ENCODE measurements at regions not wholly inside any gene's neighbourhood (a gene's known extent, or its start where the extent isn't known, plus 50 kb on each side); places are given as distances from the start of the nearest gene placed in this dataset.

DNA sequence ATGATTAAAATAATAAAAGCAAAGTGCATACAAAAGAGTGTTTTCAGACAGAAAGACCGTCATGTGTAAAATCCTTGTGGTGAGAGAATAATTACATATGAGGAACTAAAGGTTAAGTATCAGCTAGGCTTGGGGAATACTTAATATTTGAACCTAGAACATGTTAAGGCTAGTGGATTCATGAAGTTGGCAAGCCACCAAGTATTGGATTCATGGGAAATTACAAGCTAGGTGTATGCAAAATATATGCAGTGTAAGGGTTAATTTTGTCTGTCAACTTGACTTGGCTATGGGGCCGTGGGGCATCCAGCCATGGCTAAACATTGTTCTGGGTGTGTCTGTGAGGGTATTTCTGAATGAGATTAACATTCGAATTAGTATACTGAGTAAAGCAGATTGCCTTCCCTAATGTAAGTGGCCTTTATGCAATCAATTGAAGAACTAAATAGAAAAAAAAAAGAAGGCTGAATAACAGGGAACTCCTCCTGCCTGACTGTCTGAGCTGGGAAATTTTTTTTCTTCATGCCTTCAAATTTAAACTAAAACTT is 533.5 kb upstream of the KLF12 start (continued):
- TF ChIP-seq, protein P1, sequence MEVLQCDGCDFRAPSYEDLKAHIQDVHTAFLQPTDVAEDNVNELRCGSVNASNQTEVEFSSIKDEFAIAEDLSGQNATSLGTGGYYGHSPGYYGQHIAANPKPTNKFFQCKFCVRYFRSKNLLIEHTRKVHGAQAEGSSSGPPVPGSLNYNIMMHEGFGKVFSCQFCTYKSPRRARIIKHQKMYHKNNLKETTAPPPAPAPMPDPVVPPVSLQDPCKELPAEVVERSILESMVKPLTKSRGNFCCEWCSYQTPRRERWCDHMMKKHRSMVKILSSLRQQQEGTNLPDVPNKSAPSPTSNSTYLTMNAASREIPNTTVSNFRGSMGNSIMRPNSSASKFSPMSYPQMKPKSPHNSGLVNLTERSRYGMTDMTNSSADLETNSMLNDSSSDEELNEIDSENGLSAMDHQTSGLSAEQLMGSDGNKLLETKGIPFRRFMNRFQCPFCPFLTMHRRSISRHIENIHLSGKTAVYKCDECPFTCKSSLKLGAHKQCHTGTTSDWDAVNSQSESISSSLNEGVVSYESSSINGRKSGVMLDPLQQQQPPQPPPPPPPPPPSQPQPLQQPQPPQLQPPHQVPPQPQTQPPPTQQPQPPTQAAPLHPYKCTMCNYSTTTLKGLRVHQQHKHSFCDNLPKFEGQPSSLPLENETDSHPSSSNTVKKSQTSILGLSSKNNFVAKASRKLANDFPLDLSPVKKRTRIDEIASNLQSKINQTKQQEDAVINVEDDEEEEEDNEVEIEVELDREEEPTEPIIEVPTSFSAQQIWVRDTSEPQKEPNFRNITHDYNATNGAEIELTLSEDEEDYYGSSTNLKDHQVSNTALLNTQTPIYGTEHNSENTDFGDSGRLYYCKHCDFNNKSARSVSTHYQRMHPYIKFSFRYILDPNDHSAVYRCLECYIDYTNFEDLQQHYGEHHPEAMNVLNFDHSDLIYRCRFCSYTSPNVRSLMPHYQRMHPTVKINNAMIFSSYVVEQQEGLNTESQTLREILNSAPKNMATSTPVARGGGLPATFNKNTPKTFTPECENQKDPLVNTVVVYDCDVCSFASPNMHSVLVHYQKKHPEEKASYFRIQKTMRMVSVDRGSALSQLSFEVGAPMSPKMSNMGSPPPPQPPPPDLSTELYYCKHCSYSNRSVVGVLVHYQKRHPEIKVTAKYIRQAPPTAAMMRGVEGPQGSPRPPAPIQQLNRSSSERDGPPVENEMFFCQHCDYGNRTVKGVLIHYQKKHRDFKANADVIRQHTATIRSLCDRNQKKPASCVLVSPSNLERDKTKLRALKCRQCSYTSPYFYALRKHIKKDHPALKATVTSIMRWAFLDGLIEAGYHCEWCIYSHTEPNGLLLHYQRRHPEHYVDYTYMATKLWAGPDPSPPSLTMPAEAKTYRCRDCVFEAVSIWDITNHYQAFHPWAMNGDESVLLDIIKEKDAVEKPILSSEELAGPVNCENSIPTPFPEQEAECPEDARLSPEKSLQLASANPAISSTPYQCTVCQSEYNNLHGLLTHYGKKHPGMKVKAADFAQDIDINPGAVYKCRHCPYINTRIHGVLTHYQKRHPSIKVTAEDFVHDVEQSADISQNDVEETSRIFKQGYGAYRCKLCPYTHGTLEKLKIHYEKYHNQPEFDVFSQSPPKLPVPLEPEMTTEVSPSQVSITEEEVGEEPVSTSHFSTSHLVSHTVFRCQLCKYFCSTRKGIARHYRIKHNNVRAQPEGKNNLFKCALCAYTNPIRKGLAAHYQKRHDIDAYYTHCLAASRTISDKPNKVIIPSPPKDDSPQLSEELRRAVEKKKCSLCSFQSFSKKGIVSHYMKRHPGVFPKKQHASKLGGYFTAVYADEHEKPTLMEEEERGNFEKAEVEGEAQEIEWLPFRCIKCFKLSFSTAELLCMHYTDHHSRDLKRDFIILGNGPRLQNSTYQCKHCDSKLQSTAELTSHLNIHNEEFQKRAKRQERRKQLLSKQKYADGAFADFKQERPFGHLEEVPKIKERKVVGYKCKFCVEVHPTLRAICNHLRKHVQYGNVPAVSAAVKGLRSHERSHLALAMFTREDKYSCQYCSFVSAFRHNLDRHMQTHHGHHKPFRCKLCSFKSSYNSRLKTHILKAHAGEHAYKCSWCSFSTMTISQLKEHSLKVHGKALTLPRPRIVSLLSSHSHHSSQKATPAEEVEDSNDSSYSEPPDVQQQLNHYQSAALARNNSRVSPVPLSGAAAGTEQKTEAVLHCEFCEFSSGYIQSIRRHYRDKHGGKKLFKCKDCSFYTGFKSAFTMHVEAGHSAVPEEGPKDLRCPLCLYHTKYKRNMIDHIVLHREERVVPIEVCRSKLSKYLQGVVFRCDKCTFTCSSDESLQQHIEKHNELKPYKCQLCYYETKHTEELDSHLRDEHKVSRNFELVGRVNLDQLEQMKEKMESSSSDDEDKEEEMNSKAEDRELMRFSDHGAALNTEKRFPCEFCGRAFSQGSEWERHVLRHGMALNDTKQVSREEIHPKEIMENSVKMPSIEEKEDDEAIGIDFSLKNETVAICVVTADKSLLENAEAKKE (CRISPR knock-in tag; IDR thresholded peaks at IDR 0.05) = no peak
- TF ChIP-seq, protein P2, sequence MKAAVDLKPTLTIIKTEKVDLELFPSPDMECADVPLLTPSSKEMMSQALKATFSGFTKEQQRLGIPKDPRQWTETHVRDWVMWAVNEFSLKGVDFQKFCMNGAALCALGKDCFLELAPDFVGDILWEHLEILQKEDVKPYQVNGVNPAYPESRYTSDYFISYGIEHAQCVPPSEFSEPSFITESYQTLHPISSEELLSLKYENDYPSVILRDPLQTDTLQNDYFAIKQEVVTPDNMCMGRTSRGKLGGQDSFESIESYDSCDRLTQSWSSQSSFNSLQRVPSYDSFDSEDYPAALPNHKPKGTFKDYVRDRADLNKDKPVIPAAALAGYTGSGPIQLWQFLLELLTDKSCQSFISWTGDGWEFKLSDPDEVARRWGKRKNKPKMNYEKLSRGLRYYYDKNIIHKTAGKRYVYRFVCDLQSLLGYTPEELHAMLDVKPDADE (IDR thresholded peaks at IDR 0.05) = no peak

DNA sequence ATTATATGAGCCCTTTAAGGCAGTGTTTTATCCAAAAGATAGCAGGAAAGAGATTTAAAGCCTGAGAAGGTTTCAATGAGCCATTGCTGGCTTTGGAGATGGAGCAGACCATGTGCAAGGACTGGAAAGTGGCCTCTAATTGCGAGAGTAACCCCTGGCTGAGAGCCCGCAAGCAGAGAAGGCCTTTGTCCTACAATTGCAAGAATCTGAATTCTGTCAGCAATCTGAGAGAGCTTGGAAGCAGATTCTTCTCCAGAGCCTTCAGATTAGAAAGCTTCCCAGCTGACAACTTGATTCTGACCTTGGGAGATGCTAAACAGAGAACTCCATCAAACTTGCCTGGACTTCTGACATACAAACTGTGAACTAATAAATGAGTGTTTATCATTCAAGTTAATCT is 528.7 kb upstream of the KLF12 start:
- TF ChIP-seq, protein P3, sequence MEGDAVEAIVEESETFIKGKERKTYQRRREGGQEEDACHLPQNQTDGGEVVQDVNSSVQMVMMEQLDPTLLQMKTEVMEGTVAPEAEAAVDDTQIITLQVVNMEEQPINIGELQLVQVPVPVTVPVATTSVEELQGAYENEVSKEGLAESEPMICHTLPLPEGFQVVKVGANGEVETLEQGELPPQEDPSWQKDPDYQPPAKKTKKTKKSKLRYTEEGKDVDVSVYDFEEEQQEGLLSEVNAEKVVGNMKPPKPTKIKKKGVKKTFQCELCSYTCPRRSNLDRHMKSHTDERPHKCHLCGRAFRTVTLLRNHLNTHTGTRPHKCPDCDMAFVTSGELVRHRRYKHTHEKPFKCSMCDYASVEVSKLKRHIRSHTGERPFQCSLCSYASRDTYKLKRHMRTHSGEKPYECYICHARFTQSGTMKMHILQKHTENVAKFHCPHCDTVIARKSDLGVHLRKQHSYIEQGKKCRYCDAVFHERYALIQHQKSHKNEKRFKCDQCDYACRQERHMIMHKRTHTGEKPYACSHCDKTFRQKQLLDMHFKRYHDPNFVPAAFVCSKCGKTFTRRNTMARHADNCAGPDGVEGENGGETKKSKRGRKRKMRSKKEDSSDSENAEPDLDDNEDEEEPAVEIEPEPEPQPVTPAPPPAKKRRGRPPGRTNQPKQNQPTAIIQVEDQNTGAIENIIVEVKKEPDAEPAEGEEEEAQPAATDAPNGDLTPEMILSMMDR (conservative IDR thresholded peaks at IDR 0.05; ENCODE audit: low read depth in 2 of 2) = no peak
- TF ChIP-seq, protein P2 (IDR thresholded peaks at IDR 0.05) = no peak
- TF ChIP-seq JUNB (IDR thresholded peaks at IDR 0.05; ENCODE audit: unreplicated experiment) (no peak), EZH2 (IDR thresholded peaks at IDR 0.05; ENCODE audit: low read depth, unreplicated experiment) (no peak), STAT1 (IDR thresholded peaks at IDR 0.05; ENCODE audit: unreplicated experiment) (no peak), POLR2AphosphoS5 (IDR thresholded peaks at IDR 0.05; ENCODE audit: low read depth) (no peak), CREB1 (CRISPR knock-in tag; IDR thresholded peaks at IDR 0.05; ENCODE audit: low read depth) (no peak), ZNF114 (CRISPR knock-in tag; IDR thresholded peaks at IDR 0.05) (no peak)
- TF ChIP-seq, protein P4, sequence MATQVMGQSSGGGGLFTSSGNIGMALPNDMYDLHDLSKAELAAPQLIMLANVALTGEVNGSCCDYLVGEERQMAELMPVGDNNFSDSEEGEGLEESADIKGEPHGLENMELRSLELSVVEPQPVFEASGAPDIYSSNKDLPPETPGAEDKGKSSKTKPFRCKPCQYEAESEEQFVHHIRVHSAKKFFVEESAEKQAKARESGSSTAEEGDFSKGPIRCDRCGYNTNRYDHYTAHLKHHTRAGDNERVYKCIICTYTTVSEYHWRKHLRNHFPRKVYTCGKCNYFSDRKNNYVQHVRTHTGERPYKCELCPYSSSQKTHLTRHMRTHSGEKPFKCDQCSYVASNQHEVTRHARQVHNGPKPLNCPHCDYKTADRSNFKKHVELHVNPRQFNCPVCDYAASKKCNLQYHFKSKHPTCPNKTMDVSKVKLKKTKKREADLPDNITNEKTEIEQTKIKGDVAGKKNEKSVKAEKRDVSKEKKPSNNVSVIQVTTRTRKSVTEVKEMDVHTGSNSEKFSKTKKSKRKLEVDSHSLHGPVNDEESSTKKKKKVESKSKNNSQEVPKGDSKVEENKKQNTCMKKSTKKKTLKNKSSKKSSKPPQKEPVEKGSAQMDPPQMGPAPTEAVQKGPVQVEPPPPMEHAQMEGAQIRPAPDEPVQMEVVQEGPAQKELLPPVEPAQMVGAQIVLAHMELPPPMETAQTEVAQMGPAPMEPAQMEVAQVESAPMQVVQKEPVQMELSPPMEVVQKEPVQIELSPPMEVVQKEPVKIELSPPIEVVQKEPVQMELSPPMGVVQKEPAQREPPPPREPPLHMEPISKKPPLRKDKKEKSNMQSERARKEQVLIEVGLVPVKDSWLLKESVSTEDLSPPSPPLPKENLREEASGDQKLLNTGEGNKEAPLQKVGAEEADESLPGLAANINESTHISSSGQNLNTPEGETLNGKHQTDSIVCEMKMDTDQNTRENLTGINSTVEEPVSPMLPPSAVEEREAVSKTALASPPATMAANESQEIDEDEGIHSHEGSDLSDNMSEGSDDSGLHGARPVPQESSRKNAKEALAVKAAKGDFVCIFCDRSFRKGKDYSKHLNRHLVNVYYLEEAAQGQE (IDR thresholded peaks at IDR 0.05; ENCODE audit: unreplicated experiment) = no peak

More for the DNA sequence above, 528.7 kb upstream of the KLF12 start:
- Histone ChIP-seq H4K20me1 (replicated peaks; ENCODE audit: insufficient read depth) (no peaks in the 10 kb centered on the region), H3K9me2 (ENCODE audit: insufficient read depth) (no peaks in the 10 kb centered on the region), H3F3A (replicated peaks; ENCODE audit: low read depth) (no peaks in the 10 kb centered on the region), H3K4me1 (ENCODE audit: insufficient read depth) (no peaks in the 10 kb centered on the region; the same call in 1 of the 2 replicates), H3K4me3 (no peak overlapping the region), H2AFZ (no peak overlapping the region), H3K79me2 (replicated peaks; ENCODE audit: insufficient read depth) (no peaks in the 10 kb centered on the region), H3K27me3 (ENCODE audit: insufficient read depth) (no peaks in the 10 kb centered on the region), H3K27ac (ENCODE audit: low read depth) (no peak overlapping the region), H3K4me2 (no peak overlapping the region), H3K36me3 (ENCODE audit: insufficient read depth) (no peaks in the 10 kb centered on the region)
- no peak overlapping the region for H3K4me3 Mint-ChIP-seq
- no peak for ATAC-seq
- H3K4me1 Mint-ChIP-seq = peaks cover 5% of the 10 kb centered on the region
- no peak overlapping the region for H3K27ac Mint-ChIP-seq
- DNase-seq (ENCODE audit: low spot score) = no peak
- no peaks in the 10 kb centered on the region for H3K27me3 Mint-ChIP-seq (ENCODE audit: insufficient read depth, low read depth, poor library complexity)
- no peaks in the 10 kb centered on the region; the same call in 2 of the 3 replicates for H3K36me3 Mint-ChIP-seq (ENCODE audit: low read depth)
- no peaks in the 10 kb centered on the region; the same call in 2 of the 3 replicates for H3K9me3 Mint-ChIP-seq
